ENCODE measurements at regions not wholly inside any gene's neighbourhood (a gene's known extent, or its start where the extent isn't known, plus 50 kb on each side); places are given as distances from the start of the nearest gene placed in this dataset.

DNA sequence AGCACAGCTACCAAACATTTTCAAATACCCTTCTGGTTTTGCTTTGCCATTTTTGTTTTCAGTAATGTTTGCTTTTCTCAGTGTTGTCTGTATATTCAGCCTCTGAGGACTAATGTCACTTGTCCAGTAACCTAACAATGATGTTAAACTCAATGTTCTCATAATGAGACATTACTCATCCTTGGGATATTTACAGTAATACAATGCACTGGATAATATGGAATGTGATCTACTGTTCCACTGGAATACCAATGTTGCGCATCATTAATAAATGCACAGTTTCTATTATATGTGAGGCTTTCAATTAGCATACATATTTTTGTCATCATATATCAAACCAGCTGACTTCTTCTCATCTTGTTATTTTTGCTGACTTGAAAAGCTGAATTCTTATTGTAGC, 259.1 kb downstream of the SH2D1A start:
- TF ChIP-seq, protein P1, sequence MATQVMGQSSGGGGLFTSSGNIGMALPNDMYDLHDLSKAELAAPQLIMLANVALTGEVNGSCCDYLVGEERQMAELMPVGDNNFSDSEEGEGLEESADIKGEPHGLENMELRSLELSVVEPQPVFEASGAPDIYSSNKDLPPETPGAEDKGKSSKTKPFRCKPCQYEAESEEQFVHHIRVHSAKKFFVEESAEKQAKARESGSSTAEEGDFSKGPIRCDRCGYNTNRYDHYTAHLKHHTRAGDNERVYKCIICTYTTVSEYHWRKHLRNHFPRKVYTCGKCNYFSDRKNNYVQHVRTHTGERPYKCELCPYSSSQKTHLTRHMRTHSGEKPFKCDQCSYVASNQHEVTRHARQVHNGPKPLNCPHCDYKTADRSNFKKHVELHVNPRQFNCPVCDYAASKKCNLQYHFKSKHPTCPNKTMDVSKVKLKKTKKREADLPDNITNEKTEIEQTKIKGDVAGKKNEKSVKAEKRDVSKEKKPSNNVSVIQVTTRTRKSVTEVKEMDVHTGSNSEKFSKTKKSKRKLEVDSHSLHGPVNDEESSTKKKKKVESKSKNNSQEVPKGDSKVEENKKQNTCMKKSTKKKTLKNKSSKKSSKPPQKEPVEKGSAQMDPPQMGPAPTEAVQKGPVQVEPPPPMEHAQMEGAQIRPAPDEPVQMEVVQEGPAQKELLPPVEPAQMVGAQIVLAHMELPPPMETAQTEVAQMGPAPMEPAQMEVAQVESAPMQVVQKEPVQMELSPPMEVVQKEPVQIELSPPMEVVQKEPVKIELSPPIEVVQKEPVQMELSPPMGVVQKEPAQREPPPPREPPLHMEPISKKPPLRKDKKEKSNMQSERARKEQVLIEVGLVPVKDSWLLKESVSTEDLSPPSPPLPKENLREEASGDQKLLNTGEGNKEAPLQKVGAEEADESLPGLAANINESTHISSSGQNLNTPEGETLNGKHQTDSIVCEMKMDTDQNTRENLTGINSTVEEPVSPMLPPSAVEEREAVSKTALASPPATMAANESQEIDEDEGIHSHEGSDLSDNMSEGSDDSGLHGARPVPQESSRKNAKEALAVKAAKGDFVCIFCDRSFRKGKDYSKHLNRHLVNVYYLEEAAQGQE (IDR thresholded peaks at IDR 0.05; ENCODE audit: low read depth), result no peak
- TF ChIP-seq, protein P2, sequence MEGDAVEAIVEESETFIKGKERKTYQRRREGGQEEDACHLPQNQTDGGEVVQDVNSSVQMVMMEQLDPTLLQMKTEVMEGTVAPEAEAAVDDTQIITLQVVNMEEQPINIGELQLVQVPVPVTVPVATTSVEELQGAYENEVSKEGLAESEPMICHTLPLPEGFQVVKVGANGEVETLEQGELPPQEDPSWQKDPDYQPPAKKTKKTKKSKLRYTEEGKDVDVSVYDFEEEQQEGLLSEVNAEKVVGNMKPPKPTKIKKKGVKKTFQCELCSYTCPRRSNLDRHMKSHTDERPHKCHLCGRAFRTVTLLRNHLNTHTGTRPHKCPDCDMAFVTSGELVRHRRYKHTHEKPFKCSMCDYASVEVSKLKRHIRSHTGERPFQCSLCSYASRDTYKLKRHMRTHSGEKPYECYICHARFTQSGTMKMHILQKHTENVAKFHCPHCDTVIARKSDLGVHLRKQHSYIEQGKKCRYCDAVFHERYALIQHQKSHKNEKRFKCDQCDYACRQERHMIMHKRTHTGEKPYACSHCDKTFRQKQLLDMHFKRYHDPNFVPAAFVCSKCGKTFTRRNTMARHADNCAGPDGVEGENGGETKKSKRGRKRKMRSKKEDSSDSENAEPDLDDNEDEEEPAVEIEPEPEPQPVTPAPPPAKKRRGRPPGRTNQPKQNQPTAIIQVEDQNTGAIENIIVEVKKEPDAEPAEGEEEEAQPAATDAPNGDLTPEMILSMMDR (IDR thresholded peaks at IDR 0.05 in 2 of 3, conservative IDR thresholded peaks at IDR 0.05 in 1 of 3; ENCODE audit: borderline replicate concordance in 1 of 3, insufficient read depth in 1 of 3, low read depth in 2 of 3, low read length in 2 of 3), result no peak
- TF ChIP-seq CEBPB (IDR thresholded peaks at IDR 0.05; ENCODE audit: low read depth) (no peak), ZNF274 (IDR thresholded peaks at IDR 0.05; ENCODE audit: low read depth, low read length) (no peak), POLR2AphosphoS5 (IDR thresholded peaks at IDR 0.05; ENCODE audit: low read depth, low read length) (no peak), CBX3 (IDR thresholded peaks at IDR 0.05; ENCODE audit: low read depth) (no peak), EZH2phosphoT487 (IDR thresholded peaks at IDR 0.05; ENCODE audit: borderline replicate concordance) (no peak), JUND (IDR thresholded peaks at IDR 0.05) (no peak), EZH2 (IDR thresholded peaks at IDR 0.05) (no peak)
- TF ChIP-seq, protein P3, sequence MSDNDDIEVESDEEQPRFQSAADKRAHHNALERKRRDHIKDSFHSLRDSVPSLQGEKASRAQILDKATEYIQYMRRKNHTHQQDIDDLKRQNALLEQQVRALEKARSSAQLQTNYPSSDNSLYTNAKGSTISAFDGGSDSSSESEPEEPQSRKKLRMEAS (IDR thresholded peaks at IDR 0.05), result no peak

Measured in HCT116 (cell line).